ENCODE measurements at regions not wholly inside any gene's neighbourhood (a gene's known extent, or its start where the extent isn't known, plus 50 kb on each side); places are given as distances from the start of the nearest gene placed in this dataset.

DNA sequence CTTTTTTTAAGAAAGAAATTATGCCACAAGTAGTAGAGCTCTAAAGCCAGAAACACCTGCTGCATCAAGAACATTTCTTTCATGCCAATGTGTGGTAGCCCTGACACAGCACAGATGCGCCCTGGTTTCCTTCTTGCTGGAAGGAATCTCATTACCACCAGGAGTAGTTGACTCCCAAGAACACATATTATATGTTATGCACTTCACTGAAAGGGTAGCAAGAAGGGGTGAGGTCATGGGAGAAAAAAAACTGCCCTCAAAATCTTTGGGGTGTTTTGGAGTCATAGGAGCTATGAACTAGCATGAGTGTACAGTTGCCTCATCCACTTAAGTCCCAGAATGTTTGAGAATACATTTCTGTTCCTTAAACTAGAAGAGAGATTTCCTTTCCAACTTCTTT is 185.8 kb upstream of the C1QTNF7 start:
- TF ChIP-seq CTCF (IDR thresholded peaks at IDR 0.05) (no peak), ZFX (IDR thresholded peaks at IDR 0.05; ENCODE audit: borderline replicate concordance) (no peak)

All from 22Rv1 (cell line).